SK-MEL-5 (cell line): ENCODE measurements at regions not wholly inside any gene's neighbourhood (a gene's known extent, or its start where the extent isn't known, plus 50 kb on each side); places are given as distances from the start of the nearest gene placed in this dataset.

Source experiments
- DNase-seq: peaks from one replicate; pipeline ENCODE4 v3.0.0-alpha.2; 2016; ENCODE audit warnings: low read depth, low spot score
- in situ Hi-C: cut with HindIII; loops from 2 replicates; pipeline ENCODE4 v1.10.0; 2016; ENCODE audit warnings: low sequenced_read_pairs, high pct_unique_total_duplicates, low pct_unique_long_range_greater_than_20kb

GRCh38 chr19:5228490-5228889 is 112.1 kb downstream of the PTPRS start:
- in situ Hi-C loops = no loop called here
- DNase-seq = no peak

- in situ Hi-C loops = no loop called here
- peak; percentile 20 for DNase-seq
These were observed 114.9 kb downstream of the PTPRS start for GRCh38 chr19:5225486-5226345.

GRCh38 chr19:5224480-5224879 is 116.1 kb downstream of the PTPRS start:
- in situ Hi-C loops = no loop called here
- no peak for DNase-seq

DNA sequence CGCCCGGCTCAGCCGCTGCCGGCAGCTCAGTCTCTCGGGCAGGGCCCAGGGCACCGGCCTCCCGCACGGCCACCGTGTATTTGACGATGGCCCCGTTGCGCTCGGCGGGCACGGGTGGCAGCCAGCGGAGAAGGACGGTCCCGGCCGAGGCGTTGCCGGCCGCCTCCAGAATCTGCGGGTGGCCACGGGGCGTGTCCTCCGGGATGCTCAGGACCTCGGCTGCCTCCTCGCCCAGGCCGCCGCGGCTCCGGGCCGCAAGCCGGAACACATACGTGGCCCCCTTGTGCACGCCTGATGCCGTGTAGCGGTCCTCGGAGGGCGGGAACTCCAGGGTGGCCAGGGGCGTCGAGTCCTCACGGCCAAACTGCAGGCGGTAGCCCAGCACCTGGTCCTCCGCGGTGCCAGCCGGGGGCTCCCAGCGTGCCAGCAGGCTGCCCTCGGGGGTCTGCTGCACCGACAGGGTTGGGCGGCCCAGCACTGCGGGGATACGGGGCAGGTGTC is 117.7 kb downstream of the PTPRS start:
- DNase-seq = no peak
- in situ Hi-C loops = no loop called here

GRCh38 chr19:5222178-5222577 is 118.4 kb downstream of the PTPRS start:
- DNase-seq = no peak
- in situ Hi-C loops = no loop called here

GRCh38 chr19:5220866-5221265 is 119.7 kb downstream of the PTPRS start:
- no peak for DNase-seq
- in situ Hi-C loops = no loop called here

- DNase-seq = no peak
- in situ Hi-C loops = no loop called here
These were observed 120.3 kb downstream of the PTPRS start for GRCh38 chr19:5220361-5220760.

GRCh38 chr19:5219551-5220304 is 120.9 kb downstream of the PTPRS start:
- in situ Hi-C loops = no loop called here
- no peak for DNase-seq

DNA sequence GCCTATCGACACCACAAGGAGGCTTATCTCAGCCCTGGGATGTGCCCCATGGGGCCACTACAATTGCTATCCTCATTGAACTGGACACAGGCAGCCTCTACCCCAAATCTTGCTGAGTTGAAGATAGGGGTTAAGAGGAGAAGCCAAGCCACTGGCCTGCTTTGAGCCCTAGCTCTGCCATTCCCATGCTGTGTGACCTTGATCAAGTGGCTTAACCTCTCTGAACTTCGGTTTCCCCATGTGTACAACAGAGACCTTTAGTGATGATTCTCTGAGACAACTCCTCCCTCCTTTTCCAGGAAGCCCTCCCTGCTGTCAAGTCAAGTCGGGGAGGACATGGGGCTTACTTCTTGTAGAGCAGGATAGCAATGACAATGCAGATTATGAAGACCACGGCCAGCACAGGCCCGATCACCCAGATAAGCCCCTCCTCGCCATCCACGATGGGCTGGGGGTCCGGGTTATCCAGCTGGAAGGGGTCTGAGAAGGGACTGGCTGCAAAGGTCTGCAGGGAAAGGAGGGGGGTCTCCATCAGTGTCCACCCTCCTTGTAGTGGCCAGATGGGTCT is 121.6 kb downstream of the PTPRS start:
- no peak for DNase-seq
- in situ Hi-C loops = no loop called here

- in situ Hi-C loops = no loop called here
- DNase-seq = no peak
These were observed 122.3 kb downstream of the PTPRS start for GRCh38 chr19:5218255-5218855.

DNA sequence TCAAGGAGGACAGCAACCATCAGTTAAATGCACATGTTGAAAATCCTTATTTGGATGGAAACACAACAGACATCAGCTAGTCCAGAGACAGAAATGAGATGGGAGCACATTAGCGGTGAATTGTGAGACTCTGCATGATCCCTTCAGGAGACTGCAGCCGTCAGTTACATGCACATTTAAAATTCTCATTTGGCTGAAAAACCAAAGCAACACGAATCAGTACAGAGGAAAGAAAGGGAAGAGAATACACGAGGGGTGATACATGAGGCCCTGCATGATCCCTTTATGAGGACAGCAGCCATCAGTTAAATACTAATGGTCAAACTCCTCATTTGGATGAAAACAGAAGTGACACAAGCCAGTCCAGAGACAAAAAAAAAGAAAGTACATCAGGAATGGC is 123.4 kb downstream of the PTPRS start:
- no peak for DNase-seq
- in situ Hi-C loops = no loop called here

DNA sequence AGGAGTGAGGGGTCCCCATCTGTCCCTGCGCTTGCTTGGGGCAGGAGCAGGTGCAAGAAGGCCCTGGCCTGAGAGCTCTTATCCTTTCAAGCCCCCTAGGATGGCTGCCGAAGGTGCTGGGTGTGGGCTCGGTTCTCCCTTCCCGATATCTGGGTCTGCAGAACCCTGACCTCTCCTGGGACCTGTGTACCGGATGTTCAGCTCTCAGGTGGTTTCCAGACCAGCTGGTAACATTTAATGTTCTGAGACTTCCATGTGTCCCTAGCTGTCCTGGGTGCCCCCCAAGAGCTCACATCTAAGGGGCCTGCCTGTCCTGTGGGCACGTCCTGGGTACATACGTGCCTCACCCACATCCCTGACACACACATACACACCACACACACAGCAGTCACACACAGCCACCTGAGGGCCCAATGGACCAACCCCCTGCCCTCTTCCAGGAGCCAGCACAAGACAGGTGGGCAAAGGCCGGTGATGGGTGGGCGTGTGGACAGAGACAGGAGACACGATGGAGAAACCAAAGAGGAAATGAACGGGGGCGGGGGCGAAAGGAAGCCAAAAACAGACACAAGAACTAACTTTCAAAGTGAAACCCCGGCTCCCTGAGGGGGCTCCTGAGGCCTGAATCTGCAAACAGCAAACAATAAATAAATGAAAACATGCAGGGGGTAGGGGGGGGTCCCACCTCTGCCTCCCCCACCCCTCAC is 124.3 kb downstream of the PTPRS start:
- in situ Hi-C loops = no loop called here
- DNase-seq = no peak

DNA sequence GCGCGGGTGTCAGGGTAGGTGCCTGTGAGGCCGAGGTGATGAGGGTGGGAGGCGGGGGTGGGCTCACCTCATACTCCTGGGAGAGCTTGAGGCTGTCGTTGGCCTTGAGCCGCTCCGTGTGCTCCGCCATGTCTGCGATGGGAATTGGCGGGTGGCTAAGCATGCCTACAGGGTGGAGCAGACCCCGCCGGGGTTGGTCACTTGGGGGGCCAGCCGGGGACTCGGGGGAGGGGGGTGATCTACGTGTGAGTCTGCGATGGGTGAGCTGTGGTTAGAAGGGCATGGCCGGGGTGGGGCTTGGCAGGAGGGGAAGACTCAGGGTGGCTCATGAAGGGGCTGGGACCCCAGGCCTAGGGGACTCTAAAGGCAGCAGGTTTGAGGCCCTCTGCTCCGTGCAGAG is 125.2 kb downstream of the PTPRS start:
- no peak for DNase-seq
- in situ Hi-C loops = no loop called here

- no peak for DNase-seq
- in situ Hi-C loops = no loop called here
These were observed 125.7 kb downstream of the PTPRS start for GRCh38 chr19:5214902-5215301.

DNA sequence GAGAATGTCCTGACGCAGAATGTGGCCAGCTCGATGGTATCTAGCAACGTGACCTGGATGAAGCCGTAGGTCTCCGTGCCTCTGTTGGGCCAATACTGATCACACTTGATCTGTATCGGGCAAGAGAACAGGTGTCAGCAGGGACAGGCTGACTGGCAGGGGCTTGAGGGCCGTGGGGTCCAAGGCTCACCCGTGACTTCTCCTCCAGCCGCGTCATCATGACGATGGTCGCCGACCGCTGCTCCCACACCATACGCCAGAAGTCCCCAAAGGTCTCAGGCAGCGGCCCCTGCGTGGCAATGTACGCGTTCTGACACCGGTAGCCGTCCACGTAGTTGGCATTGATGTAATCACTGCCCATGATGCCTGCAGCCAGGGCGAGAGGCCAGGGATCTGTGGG is 126.2 kb downstream of the PTPRS start:
- in situ Hi-C loops = no loop called here
- no peak for DNase-seq

DNA sequence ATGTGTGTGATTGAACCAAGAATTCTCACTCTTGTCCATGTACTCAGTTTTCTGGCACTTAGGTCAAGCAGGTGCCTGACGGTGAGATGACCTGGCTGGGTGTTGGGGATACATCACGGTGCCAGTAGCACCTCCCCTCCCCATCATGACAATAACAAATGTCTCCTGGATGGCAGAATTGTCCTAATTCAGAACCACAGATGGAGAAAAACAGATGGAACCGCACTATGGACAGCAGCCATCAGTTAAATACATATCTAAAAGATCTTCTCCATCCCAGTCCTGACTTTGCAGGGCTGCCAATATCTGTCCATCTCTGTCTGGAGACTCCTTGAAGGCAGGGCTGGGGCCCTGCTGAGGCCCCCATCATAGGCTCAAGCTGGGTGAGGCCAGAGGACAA is 126.9 kb downstream of the PTPRS start:
- no peak for DNase-seq
- in situ Hi-C loops = no loop called here

DNA sequence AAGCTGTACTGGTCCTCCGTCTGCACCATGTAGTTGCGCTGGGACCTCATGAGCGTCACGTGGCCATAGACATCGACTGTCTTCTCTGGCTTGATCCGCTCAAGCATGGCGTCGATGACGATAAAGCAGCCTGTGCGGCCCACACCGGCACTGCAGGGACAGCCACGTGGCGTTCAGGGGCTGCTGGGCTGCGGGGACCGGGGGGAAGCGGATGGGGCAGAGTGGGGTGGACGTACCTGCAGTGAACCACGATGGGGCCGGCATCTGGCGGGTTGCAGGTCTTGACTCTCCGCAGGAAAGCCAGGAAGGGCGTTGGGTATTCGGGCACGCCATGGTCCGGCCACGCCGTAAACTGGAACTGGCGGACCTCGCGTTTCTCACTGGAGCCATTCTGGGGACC is 128.5 kb downstream of the PTPRS start:
- in situ Hi-C loops = no loop called here
- DNase-seq = no peak
